ENCODE measurements at regions not wholly inside any gene's neighbourhood (a gene's known extent, or its start where the extent isn't known, plus 50 kb on each side); places are given as distances from the start of the nearest gene placed in this dataset.

GRCh38 chr10:128915630-128916029, 551.4 kb upstream of the MGMT start:
- Histone ChIP-seq H2BK120ac (ENCODE audit: low read depth, low read length) (no peak overlapping the region), H3K4me1 (ENCODE audit: control insufficient read depth in 2 of 2, insufficient read depth in 1 of 2, low read depth in 1 of 2, low read length in 2 of 2) (no peaks in the 10 kb centered on the region), H3K4me2 (ENCODE audit: insufficient read depth, low read length, poor library complexity, severe bottlenecking) (no peak overlapping the region), H2AK5ac (ENCODE audit: low read depth, low read length) (no peak overlapping the region), H3K27ac (replicated peaks; ENCODE audit: low read length) (no peak overlapping the region), H3K14ac (ENCODE audit: low read length) (no peak overlapping the region), H2AFZ (ENCODE audit: low read length) (no peak overlapping the region), H4K91ac (ENCODE audit: low read depth, low read length, poor library complexity) (no peak overlapping the region), H3K4ac (ENCODE audit: low read length) (no peak overlapping the region), H3K79me1 (ENCODE audit: low read depth, low read length) (no peaks in the 10 kb centered on the region), H3K23ac (ENCODE audit: low read depth, low read length, poor library complexity) (no peak overlapping the region), H3K18ac (ENCODE audit: low read length) (no peak overlapping the region), H2BK15ac (ENCODE audit: low read length) (no peak overlapping the region), H4K8ac (ENCODE audit: low read depth, low read length) (no peak overlapping the region), H3K9ac (ENCODE audit: low read depth, low read length, poor library complexity) (no peak overlapping the region), H3K27me3 (ENCODE audit: control insufficient read depth in 3 of 3, insufficient read depth in 3 of 3, low read depth in 1 of 3, low read length in 3 of 3) (peaks cover 0 to 2% (median 0%) of the 10 kb centered on the region in 3 experiments), H2BK5ac (ENCODE audit: low read length) (no peak overlapping the region), H3K4me3 (ENCODE audit: low read length in 2 of 2) (no peak overlapping the region), H2BK12ac (ENCODE audit: low read length) (no peak overlapping the region), H3K9me3 (replicated peaks in 1 of 2; ENCODE audit: control insufficient read depth in 2 of 2, insufficient read depth in 1 of 2, low read depth in 1 of 2, low read length in 2 of 2) (no peaks in the 10 kb centered on the region), H3K36me3 (replicated peaks in 1 of 2; ENCODE audit: control insufficient read depth in 2 of 2, insufficient read depth in 2 of 2, low read length in 2 of 2) (no peaks in the 10 kb centered on the region)
- no peak for DNase-seq (ENCODE audit: low spot score)
- WGBS, 2 donors (ENCODE audit: extremely low coverage in 2 of 2, insufficient read length in 2 of 2, insufficient replicate concordance in 1 of 2) = no CpG with 5 or more reads among the region's 10 CpGs

- Histone ChIP-seq H3K9me3 (replicated peaks in 1 of 2; ENCODE audit: control insufficient read depth in 2 of 2, insufficient read depth in 1 of 2, low read depth in 1 of 2, low read length in 2 of 2) (no peaks in the 10 kb centered on the region), H2BK5ac (ENCODE audit: low read length) (no peak overlapping the region), H2BK15ac (ENCODE audit: low read length) (no peak overlapping the region), H3K4me1 (ENCODE audit: control insufficient read depth in 2 of 2, insufficient read depth in 1 of 2, low read depth in 1 of 2, low read length in 2 of 2) (no peaks in the 10 kb centered on the region), H3K4ac (ENCODE audit: low read length) (no peak overlapping the region), H3K4me2 (ENCODE audit: insufficient read depth, low read length, poor library complexity, severe bottlenecking) (no peak overlapping the region), H3K79me1 (ENCODE audit: low read depth, low read length) (no peaks in the 10 kb centered on the region), H2BK120ac (ENCODE audit: low read depth, low read length) (no peak overlapping the region), H3K14ac (ENCODE audit: low read length) (no peak overlapping the region), H2AFZ (ENCODE audit: low read length) (no peak overlapping the region), H4K8ac (ENCODE audit: low read depth, low read length) (no peak overlapping the region), H3K27me3 (ENCODE audit: control insufficient read depth in 3 of 3, insufficient read depth in 3 of 3, low read depth in 1 of 3, low read length in 3 of 3) (peaks cover 0 to 2% (median 0%) of the 10 kb centered on the region in 3 experiments), H3K18ac (ENCODE audit: low read length) (no peak overlapping the region), H2AK5ac (ENCODE audit: low read depth, low read length) (no peak overlapping the region), H4K91ac (ENCODE audit: low read depth, low read length, poor library complexity) (no peak overlapping the region), H3K36me3 (replicated peaks in 1 of 2; ENCODE audit: control insufficient read depth in 2 of 2, insufficient read depth in 2 of 2, low read length in 2 of 2) (no peaks in the 10 kb centered on the region), H2BK12ac (ENCODE audit: low read length) (no peak overlapping the region), H3K23ac (ENCODE audit: low read depth, low read length, poor library complexity) (no peak overlapping the region), H3K9ac (ENCODE audit: low read depth, low read length, poor library complexity) (no peak overlapping the region), H3K4me3 (ENCODE audit: low read length in 2 of 2) (no peak overlapping the region), H3K27ac (replicated peaks; ENCODE audit: low read length) (no peak overlapping the region)
- no peak for DNase-seq (ENCODE audit: low spot score)
- WGBS, 2 donors (ENCODE audit: extremely low coverage in 2 of 2, insufficient read length in 2 of 2, insufficient replicate concordance in 1 of 2) = no CpG with 5 or more reads among the region's 4 CpGs
Observed at GRCh38 chr10:128916383-128916782, 550.7 kb upstream of the MGMT start.

- H4K8ac ChIP-seq (ENCODE audit: low read depth, low read length) = no peak overlapping the region
- no peak overlapping the region for H3K4me3 ChIP-seq (ENCODE audit: low read length in 2 of 2)
- H3K18ac ChIP-seq (ENCODE audit: low read length) = peak overlapping the region; percentile 49
- no peaks in the 10 kb centered on the region for H3K36me3 ChIP-seq (replicated peaks in 1 of 2; ENCODE audit: control insufficient read depth in 2 of 2, insufficient read depth in 2 of 2, low read length in 2 of 2)
- H3K23ac ChIP-seq (ENCODE audit: low read depth, low read length, poor library complexity) = no peak overlapping the region
- H2BK5ac ChIP-seq (ENCODE audit: low read length) = no peak overlapping the region
- peak overlapping the region; percentile 25 for H2AK5ac ChIP-seq (ENCODE audit: low read depth, low read length)
- H2BK12ac ChIP-seq (ENCODE audit: low read length) = no peak overlapping the region
- H3K14ac ChIP-seq (ENCODE audit: low read length) = no peak overlapping the region
- no peak overlapping the region for H4K91ac ChIP-seq (ENCODE audit: low read depth, low read length, poor library complexity)
- DNase-seq (ENCODE audit: low spot score) = no peak
- WGBS, 2 donors (ENCODE audit: extremely low coverage in 2 of 2, insufficient read length in 2 of 2, insufficient replicate concordance in 1 of 2) = no CpG with 5 or more reads among the region's 8 CpGs
- no peak overlapping the region for H2AFZ ChIP-seq (ENCODE audit: low read length)
- H2BK120ac ChIP-seq (ENCODE audit: low read depth, low read length) = no peak overlapping the region
- H3K4me1 ChIP-seq (ENCODE audit: control insufficient read depth in 2 of 2, insufficient read depth in 1 of 2, low read depth in 1 of 2, low read length in 2 of 2) = peaks cover 0 to 5% of the 10 kb centered on the region in 2 donors
- H3K79me1 ChIP-seq (ENCODE audit: low read depth, low read length) = no peaks in the 10 kb centered on the region
- peak overlapping the region; percentile 72 for H3K4ac ChIP-seq (ENCODE audit: low read length)
- no peak overlapping the region for H3K9ac ChIP-seq (ENCODE audit: low read depth, low read length, poor library complexity)
- H2BK15ac ChIP-seq (ENCODE audit: low read length) = no peak overlapping the region
- no peak overlapping the region for H3K4me2 ChIP-seq (ENCODE audit: insufficient read depth, low read length, poor library complexity, severe bottlenecking)
- H3K27me3 ChIP-seq (ENCODE audit: control insufficient read depth in 3 of 3, insufficient read depth in 3 of 3, low read depth in 1 of 3, low read length in 3 of 3) = no peaks in the 10 kb centered on the region
- H3K27ac ChIP-seq (replicated peaks; ENCODE audit: low read length) = no peak overlapping the region
- no peaks in the 10 kb centered on the region for H3K9me3 ChIP-seq (replicated peaks in 1 of 2; ENCODE audit: control insufficient read depth in 2 of 2, insufficient read depth in 1 of 2, low read depth in 1 of 2, low read length in 2 of 2)
Observed at GRCh38 chr10:128921389-128922022, 545.5 kb upstream of the MGMT start.

- no peak overlapping the region for H3K4me2 ChIP-seq (ENCODE audit: insufficient read depth, low read length, poor library complexity, severe bottlenecking)
- peaks cover 0 to 5% of the 10 kb centered on the region in 2 donors for H3K4me1 ChIP-seq (ENCODE audit: control insufficient read depth in 2 of 2, insufficient read depth in 1 of 2, low read depth in 1 of 2, low read length in 2 of 2)
- no peak overlapping the region for H2BK120ac ChIP-seq (ENCODE audit: low read depth, low read length)
- H2BK5ac ChIP-seq (ENCODE audit: low read length) = no peak overlapping the region
- no peak overlapping the region for H3K4me3 ChIP-seq (ENCODE audit: low read length in 2 of 2)
- H4K8ac ChIP-seq (ENCODE audit: low read depth, low read length) = no peak overlapping the region
- no peaks in the 10 kb centered on the region for H3K9me3 ChIP-seq (replicated peaks in 1 of 2; ENCODE audit: control insufficient read depth in 2 of 2, insufficient read depth in 1 of 2, low read depth in 1 of 2, low read length in 2 of 2)
- H2BK15ac ChIP-seq (ENCODE audit: low read length) = no peak overlapping the region
- H3K23ac ChIP-seq (ENCODE audit: low read depth, low read length, poor library complexity) = no peak overlapping the region
- H4K91ac ChIP-seq (ENCODE audit: low read depth, low read length, poor library complexity) = no peak overlapping the region
- no peak overlapping the region for H3K18ac ChIP-seq (ENCODE audit: low read length)
- no peak overlapping the region for H3K4ac ChIP-seq (ENCODE audit: low read length)
- H3K36me3 ChIP-seq (replicated peaks in 1 of 2; ENCODE audit: control insufficient read depth in 2 of 2, insufficient read depth in 2 of 2, low read length in 2 of 2) = no peaks in the 10 kb centered on the region
- no peak overlapping the region for H2AK5ac ChIP-seq (ENCODE audit: low read depth, low read length)
- no peak overlapping the region for H3K27ac ChIP-seq (replicated peaks; ENCODE audit: low read length)
- no peak overlapping the region for H2BK12ac ChIP-seq (ENCODE audit: low read length)
- H3K27me3 ChIP-seq (ENCODE audit: control insufficient read depth in 3 of 3, insufficient read depth in 3 of 3, low read depth in 1 of 3, low read length in 3 of 3) = no peaks in the 10 kb centered on the region
- H3K14ac ChIP-seq (ENCODE audit: low read length) = no peak overlapping the region
- H3K9ac ChIP-seq (ENCODE audit: low read depth, low read length, poor library complexity) = no peak overlapping the region
- WGBS, 2 donors (ENCODE audit: extremely low coverage in 2 of 2, insufficient read length in 2 of 2, insufficient replicate concordance in 1 of 2) = no CpG with 5 or more reads among the region's 2 CpGs
- no peak overlapping the region for H2AFZ ChIP-seq (ENCODE audit: low read length)
- H3K79me1 ChIP-seq (ENCODE audit: low read depth, low read length) = no peaks in the 10 kb centered on the region
- no peak for DNase-seq (ENCODE audit: low spot score)
Observed at GRCh38 chr10:128922172-128922571, 544.9 kb upstream of the MGMT start.

All from neuronal stem cell (in vitro differentiated cells).